GM19455 (cell line): ENCODE measurements at regions not wholly inside any gene's neighbourhood (a gene's known extent, or its start where the extent isn't known, plus 50 kb on each side); places are given as distances from the start of the nearest gene placed in this dataset.

ENCODE experiments used
- ATAC-seq: cut with Tn5 transposase; IDR thresholded peaks from one replicate; pipeline ENCODE4 v1.9.1; 2021; ENCODE audit not compliant: unreplicated experiment

DNA sequence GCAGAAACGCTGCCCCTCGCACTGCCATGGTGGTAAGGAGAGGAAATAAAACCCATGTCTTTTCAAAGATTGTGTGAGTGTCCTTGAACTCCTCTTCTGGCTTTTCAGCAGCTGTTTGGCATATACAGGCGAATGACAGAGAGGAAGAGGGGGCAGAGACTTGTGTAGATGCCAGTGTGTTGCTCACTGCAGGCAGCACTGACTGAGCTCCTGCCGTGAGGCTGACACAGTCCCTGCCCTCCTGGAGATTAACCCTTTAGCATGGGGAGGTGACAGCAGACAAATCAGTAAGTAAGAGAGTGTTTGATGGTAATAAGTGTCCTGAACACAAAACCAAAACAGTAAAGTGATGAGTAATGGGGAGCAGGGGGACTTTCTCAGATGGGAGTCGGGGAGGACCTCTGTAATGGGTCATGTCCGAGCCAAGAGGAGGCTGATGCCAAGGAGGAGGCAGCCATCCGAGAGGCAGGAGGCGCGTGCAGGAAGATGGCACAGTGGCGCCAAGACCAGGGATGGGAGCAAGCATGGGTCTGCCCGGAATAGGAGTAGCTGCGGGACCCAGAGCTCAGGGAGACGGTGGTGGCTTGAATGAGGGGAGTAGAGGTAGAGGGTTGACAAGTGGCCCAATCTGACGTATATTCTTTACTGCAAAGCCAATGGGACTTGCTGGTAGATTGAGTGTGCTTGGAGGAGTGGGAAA is 182.2 kb downstream of the FOXO1 start:
- ATAC-seq: no peak

DNA sequence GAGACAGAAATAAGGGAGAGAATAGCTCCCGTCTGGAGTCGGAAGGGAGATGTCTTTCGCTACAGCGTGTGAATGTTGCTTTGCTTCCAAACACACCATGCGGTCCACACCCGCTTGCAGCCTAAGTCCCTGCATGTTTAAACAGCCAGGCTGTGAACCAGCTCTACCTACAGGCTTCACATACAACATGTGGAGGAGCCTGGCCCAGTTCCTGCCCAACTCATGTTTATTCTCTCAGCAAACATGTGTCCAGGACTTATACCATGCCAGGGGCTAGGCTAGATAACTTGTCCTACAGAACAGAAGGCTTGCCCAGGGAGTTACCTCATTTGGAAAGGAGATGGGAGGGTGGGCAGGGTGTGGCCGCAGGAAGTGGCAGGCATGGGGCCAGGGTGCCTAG is 181.5 kb downstream of the FOXO1 start:
- ATAC-seq: no peak

DNA sequence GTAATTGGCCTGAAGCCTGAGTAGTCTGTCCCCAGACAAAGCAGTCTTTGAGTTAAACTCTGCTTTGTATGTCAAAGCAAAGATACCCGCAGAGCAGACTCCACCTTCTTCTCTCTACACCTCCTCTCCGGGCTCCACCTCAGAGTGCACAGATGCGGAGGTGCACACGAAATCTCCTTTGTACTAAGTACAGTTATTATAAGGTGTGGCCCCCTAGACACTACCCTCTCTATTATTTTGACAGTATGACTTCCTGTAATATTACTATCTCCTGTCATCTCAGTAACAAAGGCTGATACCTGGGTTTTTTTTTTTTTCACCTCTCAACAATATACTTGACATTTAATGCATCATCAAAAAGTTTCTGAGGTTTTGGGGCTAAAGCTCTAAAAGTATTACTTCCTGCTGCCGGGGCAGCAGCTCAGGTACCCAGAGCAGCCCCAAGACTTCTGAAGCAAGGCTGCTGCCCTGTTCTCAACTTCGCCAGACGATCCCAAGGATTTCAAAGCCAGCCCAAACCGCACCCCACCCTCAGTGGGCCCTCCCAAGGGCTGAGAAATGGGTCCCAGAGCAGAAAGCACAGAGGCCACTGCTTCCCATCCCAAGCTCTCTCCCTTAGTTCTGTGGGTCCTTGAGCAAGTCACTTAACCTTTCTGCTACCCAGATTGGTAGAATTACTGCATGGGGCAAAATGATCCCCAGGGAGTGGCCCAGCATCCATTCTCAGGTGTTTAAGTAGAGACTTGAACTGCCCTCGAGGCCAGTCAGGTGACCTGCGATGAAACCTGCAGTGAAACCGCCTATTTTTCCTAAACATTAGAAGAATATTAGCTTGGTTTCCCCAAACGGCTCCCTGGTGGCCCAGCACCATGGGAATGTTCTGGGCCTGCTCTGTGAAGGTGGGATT is 180.6 kb downstream of the FOXO1 start:
- no peak for ATAC-seq

DNA sequence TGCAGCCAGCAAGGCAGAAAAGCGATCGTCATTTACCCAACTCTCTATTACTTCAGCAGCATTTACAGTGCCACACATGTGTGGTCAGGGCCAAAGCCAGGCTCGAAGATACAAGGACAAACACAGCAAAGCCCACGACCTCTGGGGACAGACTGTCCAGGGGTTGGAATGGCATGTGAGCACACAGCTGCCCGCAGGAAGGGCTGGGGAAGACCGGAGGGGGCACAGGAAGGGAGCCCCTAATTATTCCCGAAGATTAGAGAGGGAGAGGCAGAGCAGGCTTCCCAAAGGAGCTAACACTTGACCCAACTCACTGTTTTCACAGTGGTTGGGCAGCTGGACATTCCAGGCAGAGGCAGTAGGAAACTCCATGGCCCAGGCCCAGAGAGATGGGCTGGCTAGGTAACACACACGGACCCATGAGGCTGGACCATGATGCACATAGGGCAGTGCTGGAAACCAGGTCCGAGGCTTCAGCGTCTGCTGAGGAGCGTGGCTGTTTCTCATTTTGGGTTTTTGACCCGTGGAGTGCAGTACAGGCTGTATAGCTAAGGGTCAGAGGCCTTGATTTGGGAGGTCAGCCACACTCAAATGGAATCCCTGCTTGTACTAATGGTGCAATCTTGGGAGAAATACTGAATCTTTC is 179.8 kb downstream of the FOXO1 start:
- no peak for ATAC-seq

DNA sequence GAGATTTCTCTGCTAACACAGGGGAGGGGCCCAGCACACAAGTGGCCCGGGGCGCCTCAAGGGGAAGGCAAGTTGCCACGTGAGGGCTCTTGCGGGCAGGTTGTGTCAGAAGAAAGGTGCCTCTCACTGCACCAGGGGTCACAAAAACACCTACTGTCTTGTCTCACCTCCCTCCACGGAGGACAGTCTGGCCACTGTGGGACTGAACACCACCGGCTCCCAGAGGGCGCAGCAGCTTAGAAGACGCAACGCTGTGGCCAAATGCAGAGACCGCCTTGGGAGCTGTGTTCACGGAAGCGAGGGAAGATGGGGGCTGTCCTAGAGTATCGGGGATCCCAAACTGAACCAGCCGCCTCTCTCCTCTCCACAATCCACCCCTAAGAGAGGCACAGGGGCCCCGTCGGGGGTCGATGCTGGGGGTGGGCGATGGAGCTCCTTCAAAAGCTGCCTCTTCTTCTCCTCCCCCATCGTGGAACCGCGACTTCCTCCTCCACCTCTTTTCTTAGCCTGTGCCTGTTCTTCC is 177.5 kb downstream of the FOXO1 start:
- no peak for ATAC-seq

DNA sequence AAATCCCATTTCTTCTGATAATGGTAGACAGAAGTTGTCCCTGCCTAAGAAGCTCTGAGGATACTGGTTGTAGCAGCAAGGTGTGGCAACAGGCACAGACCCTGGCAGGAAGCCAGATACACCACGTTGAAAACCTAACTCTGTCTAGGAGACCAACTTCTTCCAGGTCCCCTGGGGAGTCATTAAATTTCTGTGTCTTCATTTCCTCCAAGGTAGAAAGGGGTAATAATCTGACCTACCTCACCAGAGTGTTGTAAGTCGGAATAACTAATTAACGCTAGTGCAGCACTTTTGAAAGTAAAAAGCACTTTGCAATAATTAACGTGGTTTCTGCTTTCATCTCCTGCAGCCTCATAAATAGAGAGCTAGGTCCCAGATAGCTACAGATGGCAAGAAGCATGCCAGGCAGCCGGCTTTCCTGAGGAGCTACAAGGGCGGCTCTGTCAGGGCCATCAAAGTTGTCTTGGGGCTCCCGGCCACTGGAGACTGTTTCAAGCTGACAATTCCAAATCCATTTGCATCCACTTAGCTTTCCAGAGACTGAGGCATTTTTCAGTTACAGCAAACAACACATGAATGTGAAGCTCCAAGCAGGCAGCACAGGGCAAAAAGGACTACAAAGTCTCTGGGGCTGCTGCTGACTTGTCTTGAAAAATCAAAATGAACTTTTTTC is 176.2 kb downstream of the FOXO1 start:
- no peak for ATAC-seq

DNA sequence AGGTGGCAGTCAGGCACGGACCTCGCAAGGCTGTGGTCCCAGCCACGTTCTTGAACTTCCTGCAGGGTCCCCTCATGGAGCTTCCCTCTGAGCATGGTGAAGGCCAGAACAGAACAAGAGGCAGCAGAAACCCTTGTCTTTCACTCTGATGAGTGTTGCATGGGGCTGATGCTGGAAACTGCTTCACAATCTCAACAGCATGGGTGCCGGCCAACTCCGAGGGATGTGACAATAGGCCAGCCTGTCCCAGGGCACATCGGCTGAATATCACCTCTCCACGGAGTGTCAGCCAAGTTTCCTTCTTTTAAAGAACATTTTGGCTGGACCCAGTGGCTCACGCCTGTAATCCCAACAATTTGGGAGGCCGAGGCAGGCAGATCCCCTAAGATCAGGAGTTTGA is 173.9 kb downstream of the FOXO1 start:
- ATAC-seq: no peak

DNA sequence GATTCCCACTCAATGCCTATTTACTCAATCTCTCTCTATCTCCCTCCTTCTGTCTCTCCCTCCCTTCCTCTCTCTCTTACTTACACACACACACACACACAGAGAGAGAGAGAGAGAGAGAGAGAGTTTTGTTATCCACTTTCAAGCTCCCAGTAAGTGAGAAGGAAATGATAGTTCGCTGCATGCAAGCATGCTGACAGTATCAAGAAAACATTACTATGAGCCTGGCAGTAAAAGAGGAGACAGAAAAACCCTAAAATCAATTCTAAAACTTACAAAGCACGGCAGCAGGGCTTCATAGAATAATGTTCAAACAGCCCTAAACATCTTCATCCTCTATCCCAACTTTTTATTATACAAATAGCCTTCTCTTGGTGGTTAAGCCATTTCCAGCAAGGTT is 171.9 kb downstream of the FOXO1 start:
- ATAC-seq: no peak

DNA sequence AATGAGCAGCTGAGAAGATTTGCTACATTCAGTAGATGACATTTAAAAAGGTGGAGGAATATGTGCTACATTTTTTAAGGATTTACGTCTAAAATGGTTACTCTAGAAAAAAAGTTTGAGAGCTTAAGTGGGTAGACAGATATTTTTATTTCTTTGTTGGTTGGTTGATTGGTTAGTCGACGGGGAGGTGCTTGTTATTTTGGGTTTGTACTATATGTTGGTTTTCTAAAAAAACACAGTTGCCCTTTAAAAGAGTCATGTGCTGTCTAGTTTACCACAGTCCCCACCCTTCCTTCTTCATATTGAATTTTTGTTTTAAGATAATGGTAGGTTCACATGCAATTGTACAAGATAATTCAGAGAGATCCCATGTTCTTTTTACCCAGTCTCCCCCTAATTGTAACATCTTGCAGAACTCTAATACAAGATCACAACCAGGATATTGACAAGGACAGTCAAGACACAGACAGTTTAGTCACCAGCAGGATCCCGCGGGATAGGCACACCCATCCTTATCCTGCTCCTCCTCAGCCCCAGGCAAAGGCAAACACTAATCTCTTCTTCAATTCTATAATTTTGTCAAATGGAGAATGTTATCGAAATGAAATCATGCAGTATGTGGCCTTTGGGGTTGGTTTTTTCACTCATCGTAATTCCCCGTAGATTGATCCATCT is 171.4 kb downstream of the FOXO1 start:
- ATAC-seq: no peak

DNA sequence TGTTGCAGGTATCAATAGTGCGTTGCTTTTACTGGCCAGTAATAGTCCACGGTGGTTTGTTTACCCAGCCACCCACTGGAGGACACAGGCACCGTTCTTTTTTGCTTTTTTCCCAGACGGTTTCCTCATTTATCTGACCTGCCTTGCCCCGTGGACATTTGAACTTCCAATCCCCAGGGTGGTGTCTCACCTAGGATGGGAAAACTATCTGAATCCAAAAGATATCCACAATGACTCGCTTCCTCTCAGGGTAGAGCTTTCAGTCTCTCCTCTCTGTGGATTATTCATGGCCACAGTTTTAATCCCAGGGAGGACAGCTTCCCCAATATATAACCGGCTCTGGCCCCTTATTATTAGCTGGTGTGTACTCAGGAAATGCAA is 170.8 kb downstream of the FOXO1 start:
- no peak for ATAC-seq

DNA sequence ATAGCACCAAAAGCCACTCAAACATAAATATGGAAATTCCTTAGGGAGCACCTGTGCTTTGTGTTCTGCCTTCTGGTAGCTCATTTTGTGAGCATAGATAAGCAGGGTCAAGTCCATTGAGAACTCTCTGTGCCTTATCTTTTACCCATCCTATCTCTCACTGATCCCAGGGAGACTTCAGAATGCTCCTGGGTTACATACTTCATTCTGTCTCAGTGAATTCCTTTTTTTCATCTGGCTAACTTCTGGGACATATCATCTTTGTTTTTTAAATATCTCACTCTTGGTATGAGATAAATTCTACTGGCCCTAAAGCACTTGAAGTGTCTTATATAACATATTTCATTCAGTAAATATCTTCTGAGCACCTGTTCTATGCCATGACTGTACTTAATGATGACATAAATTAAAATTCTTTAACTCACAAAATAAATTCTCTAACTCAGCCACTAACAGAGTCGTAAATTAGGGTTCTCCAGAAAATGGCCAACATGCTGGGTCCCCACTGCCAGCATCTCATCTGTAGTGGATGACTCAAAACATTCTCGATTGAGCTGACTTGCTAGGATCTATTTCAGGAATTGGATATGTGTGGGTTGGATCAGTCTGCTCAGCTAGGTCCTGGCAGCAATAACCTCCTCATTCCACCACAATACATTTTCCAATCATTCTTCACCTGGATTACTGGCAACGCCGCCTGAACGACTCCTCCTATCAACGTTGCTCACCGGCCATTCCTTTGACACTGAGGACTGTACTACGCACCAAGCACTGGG is 170.2 kb downstream of the FOXO1 start:
- no peak for ATAC-seq

DNA sequence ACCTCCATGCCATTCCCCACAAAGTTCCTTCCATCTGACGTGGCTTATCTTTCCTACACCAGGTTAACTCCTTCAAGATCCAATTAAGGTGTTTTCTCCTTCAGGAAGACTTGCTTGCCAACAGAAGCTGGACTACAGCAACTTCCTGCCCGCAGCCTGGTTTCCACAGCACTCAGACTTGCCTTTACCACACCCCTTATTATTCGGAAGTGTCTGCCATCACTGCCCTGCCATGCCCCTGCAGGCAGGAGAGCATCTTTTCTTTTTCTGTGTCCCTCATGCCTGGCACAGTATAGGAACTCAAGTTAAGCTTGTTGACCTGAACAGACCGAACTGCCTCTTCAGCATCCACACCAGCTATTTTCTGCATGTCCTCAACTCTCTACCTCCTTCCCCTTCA is 168.0 kb downstream of the FOXO1 start:
- no peak for ATAC-seq

DNA sequence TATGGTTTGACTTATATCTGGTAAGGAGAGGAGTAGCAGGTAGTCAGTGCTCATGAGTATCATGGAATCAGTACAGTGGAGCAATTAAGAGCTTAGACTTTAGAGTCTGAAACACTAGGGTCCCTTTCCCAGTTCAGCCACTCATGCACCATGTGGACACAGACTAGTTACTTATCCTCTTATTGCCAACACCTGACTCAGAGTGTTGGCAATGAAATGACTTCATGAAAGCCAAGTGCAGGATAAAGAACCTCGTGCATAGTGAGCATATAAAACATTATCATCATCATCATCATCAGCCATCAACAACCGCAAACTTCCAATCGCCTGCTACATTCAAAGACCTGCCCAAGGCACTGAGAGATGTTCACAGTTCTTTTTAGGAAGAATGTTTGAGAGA is 164.2 kb downstream of the FOXO1 start:
- no peak for ATAC-seq

DNA sequence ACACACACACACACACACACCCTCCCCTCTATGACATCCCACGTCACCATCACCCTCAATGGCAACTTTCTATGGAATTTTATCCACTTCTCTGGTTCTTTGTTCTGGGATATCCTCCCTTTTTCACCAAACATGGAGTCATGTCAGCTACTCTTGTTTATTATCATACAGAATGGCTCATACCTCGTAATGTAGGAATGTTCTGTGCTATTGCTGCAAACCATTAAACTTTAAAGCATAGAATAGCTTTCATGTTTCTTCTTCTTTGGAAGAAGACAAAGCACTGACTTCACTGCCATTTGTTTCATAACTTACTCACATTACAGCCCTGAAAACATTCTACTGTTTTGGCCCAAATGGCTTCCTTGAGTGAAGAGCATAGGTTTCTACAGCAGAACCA is 163.4 kb downstream of the FOXO1 start:
- ATAC-seq: no peak

DNA sequence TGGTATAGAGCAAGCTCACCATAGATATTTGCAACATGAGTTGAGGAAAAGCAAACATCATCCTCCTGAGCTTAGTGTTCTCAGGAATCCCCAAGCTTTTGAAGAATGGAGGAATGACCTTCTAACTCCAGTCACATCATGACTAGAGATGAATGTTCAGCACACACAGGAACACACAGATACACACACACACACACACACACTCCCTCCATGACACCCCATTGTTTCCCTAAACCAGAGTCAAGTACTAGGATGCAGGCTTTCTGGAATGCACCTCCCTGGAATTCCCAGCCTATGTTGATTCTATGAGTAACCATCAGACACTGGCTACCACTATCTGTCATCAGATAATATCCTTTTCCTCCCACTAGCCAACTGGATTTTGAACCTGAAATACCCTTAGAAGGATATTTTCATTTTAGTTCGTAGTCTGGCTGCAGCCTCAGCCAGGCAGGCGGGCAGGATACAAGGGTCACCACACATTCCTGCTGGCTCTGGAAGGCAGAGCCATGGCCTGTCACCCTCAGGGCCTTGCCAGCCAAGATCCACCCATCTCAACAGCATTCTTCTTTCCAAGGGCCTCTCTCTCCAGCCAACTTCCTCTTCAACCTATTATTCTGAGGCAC is 162.4 kb downstream of the FOXO1 start:
- ATAC-seq: no peak

DNA sequence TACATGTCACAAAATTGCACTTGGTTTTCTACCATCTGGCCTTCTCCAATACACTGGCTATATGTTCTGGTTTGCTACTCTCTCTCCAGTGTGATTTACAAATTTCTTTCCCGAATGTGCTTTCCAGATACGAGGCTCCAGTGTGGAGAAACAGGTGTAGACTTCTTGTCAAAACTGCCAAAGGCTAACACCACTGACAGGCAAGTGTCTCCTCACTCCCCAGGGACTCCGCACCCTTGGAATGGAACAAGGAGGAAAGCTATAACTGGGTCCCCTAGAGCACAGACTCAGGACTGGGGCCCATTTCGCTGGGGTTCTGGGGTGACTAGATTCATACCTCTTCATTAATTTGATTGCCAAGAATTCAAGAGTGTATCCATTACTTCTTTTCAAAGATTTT is 161.8 kb downstream of the FOXO1 start:
- no peak for ATAC-seq

DNA sequence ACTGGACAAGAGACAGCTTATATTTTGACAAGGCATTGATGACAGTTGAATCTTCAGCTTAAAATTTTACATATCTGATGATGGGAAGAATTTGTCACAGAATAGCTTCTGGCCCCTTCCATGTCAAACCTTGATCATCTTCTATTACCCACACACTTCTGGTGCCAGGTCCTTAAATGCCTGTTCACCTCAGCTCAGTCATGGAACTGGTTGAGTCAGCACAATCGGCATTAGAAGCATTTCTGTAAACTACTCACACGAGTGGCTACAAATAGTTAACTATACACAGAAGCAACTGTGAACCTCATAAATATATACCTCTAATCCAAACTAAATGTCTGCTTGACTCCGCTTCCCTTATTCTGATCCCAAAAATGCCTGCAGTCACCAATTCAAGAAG is 161.2 kb downstream of the FOXO1 start:
- no peak for ATAC-seq
